Bronchial epithelial cell (primary cell): ENCODE measurements at regions not wholly inside any gene's neighbourhood (a gene's known extent, or its start where the extent isn't known, plus 50 kb on each side); places are given as distances from the start of the nearest gene placed in this dataset.
"Not testable (repeated sequence)": the region's sequence is repeated elsewhere in the genome, so short reads cannot be mapped to it uniquely, and the experiment has no call there.

ENCODE experiments used
- DNase-seq: peaks from one replicate; pipeline ENCODE4 v3.0.0-alpha.2; 2010; ENCODE audit warnings: low read depth
- FAIRE-seq: peaks from 2 replicates; lab custom pipeline; 2011; peaks lifted over from hg19 to GRCh38; lab: Jason Lieb, UNC
- H3K27me3 ChIP-seq: 2 replicates; pipeline ENCODE4 v1.5.1; 2011; ENCODE audit warnings: low read length; ENCODE audit not compliant: control insufficient read depth, insufficient read depth
- H3K36me3 ChIP-seq: 2 replicates; pipeline ENCODE4 v1.5.1; 2011; ENCODE audit warnings: low read length; ENCODE audit not compliant: control insufficient read depth, insufficient read depth
- H3K4me3 ChIP-seq: 2 replicates; pipeline ENCODE4 v1.5.1; 2011; ENCODE audit warnings: mild to moderate bottlenecking, low read depth, low read length, control low read depth
- CTCF ChIP-seq: IDR thresholded peaks from 2 replicates; pipeline ENCODE4 v1.5.1; 2011; ENCODE audit warnings: mild to moderate bottlenecking, moderate library complexity, low read length, control low read depth, inconsistent platforms; ENCODE audit not compliant: insufficient read depth, severe bottlenecking

DNA sequence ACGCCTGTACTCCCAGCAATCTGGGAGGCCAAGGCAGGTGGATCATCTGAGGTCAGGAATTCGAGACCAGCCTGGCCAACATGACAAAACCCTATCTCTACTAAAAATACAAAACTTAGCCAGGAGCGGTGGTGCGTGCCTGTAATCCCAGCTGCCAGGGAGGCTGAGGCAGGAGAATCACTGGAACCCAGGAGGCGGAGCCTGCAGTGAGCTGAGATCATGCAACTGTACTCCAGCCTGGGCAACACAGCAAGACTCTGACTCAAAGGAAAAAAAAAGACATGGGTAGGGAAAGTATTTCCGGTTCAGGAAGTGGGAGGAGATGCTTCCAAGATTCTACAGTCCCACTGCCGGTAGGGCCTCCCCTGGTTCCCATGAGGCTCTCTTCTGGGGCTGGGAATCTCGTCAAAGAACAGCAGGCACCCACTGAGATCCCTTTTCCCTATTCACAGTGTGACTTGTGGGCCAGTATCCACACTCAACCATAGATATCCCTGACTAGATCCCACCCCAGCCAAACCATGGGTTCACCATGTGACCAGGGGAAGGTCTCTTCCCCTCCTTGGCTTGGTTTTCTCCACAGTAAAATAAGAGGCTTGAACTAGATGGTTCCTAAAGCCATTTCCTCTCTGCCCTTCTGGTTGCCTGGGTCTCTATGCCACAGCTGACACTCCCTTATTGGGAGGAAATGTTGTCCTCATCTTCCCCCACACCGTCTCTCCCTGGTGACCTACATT, 443.3 kb downstream of the BUD13 start:
- DNase-seq (no peak), FAIRE-seq (no peak)
- TF ChIP-seq CTCF = no peak

DNA sequence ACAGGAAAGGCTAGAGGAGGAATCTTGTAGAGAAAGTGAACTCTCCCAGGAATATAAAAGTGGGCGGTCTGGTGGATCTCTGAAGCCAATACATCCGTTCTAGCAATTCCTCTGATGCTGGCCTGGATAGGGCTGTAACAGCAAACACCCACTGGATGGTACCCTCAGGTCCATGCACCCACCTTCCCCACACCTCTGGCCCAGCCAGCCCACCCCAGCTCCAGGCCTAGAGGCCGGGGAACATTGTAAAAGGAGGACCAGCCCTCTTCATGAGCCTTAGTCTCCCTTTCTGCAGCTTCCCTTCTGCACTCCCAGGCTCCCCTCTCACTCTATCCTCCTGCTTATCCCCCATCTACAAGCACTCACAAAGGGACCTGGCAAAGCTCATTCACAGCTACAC, 443.9 kb downstream of the BUD13 start:
- Histone ChIP-seq H3K36me3 (no peaks in the 10 kb centered on the region), H3K4me3 (no peak overlapping the region), H3K27me3 (no peaks in the 10 kb centered on the region)
- no peak for DNase-seq
- no peak for TF ChIP-seq CTCF
- no peak for FAIRE-seq

More for the DNA sequence above, 443.3 kb downstream of the BUD13 start:
- H3K4me3 ChIP-seq = no peak overlapping the region
- H3K27me3 ChIP-seq = no peaks in the 10 kb centered on the region
- H3K36me3 ChIP-seq = no peaks in the 10 kb centered on the region

GRCh38 chr11:116328391-116328790, 444.4 kb downstream of the BUD13 start:
- peak; percentile 23 for FAIRE-seq
- no peak overlapping the region for H3K4me3 ChIP-seq
- no peak for DNase-seq
- no peak for TF ChIP-seq CTCF
- H3K27me3 ChIP-seq = no peaks in the 10 kb centered on the region
- H3K36me3 ChIP-seq = no peaks in the 10 kb centered on the region

- Histone ChIP-seq H3K4me3 (no peak overlapping the region), H3K27me3 (no peaks in the 10 kb centered on the region), H3K36me3 (no peaks in the 10 kb centered on the region)
- FAIRE-seq = no peak
- no peak for TF ChIP-seq CTCF
- DNase-seq = no peak
Observed at GRCh38 chr11:116326146-116326545, 446.6 kb downstream of the BUD13 start.

DNA sequence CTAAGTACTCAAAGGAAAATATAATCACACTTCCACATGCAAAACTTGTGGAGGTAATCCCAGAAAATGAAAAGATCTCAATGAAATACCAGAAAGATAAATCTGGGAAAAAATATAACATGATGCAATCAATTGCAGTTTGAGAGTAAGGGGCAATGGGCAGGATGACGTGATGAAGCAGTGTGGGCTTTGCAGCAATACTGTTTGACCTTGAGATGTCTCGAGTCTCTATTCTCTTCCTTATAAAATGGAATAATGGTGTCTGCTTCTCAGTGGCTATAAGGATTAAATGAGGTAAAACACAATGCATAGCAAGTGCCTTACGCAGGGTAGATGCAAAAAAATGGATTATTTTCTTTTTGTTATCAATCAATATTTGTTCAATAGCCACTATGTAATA, 447.5 kb downstream of the BUD13 start:
- TF ChIP-seq CTCF = no peak
- Histone ChIP-seq H3K27me3 (no peaks in the 10 kb centered on the region), H3K36me3 (no peaks in the 10 kb centered on the region), H3K4me3 (no peak overlapping the region)
- FAIRE-seq (no peak), DNase-seq (no peak)

DNA sequence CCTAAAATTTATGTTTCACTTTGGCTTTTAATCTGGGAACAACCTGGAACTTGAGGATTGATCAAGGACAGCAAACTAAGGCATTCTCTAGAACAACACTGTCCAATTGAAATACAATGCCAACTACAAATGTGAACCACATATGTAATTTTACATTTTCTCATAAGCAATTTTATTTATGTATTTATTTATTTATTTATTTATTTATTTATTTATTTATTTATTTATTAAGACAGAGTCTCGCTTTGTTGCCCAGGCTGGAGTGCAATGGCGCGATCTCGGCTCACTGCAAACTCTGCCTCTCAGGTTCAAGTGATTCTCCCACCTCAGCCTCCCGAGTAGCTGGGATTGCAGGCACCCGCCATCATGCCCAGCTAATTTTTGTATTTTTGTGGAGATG, 448.7 kb downstream of the BUD13 start:
- H3K4me3 ChIP-seq, DNase-seq, FAIRE-seq, H3K36me3 ChIP-seq, H3K27me3 ChIP-seq: not testable (repeated sequence)
